ENCODE measurements at regions not wholly inside any gene's neighbourhood (a gene's known extent, or its start where the extent isn't known, plus 50 kb on each side); places are given as distances from the start of the nearest gene placed in this dataset.
A peak's percentile ranks its signal among the peaks of the same experiment; 100 is the strongest.

GRCh38 chr4:175998782-175999181, 66.9 kb upstream of the WDR17 start:
- Histone ChIP-seq H2AFZ (no peak overlapping the region), H3K9me2 (ENCODE audit: insufficient read depth) (no peaks in the 10 kb centered on the region), H3K27ac (no peak overlapping the region), H3K4me3 (no peak overlapping the region), H3K9me3 (ENCODE audit: low read depth) (no peaks in the 10 kb centered on the region), H3K27me3 (replicated peaks; ENCODE audit: insufficient read depth) (peaks cover 29% of the 10 kb centered on the region), H3K4me2 (ENCODE audit: unreplicated experiment) (no peak overlapping the region), H3F3A (ENCODE audit: insufficient read depth) (no peaks in the 10 kb centered on the region), H3K36me3 (ENCODE audit: low read depth) (no peaks in the 10 kb centered on the region), H4K20me1 (ENCODE audit: insufficient read depth) (no peaks in the 10 kb centered on the region), H3K9ac (no peak overlapping the region), H3K79me2 (ENCODE audit: insufficient read depth) (no peaks in the 10 kb centered on the region), H3K4me1 (ENCODE audit: insufficient read depth) (0 out of 2 replicates have a peak, but pooled peaks cover 4% of the 10 kb centered on the region)
- in situ Hi-C loops (cut with MboI) = no loop called here
- TF ChIP-seq EZH2phosphoT487 (IDR thresholded peaks at IDR 0.05; ENCODE audit: insufficient read depth, low read depth) = no peak
- TF ChIP-seq EZH2 (IDR thresholded peaks at IDR 0.05; ENCODE audit: insufficient read depth, poor library complexity, severe bottlenecking) = no peak
- no peak for DNase-seq

GRCh38 chr4:175999944-176000343, 65.7 kb upstream of the WDR17 start:
- Histone ChIP-seq H3K4me1 (ENCODE audit: insufficient read depth) (0 out of 2 replicates have a peak, but pooled peaks cover 4% of the 10 kb centered on the region), H3K27ac (no peak overlapping the region), H3K9ac (no peak overlapping the region), H3K9me2 (ENCODE audit: insufficient read depth) (no peaks in the 10 kb centered on the region), H3K9me3 (ENCODE audit: low read depth) (no peaks in the 10 kb centered on the region), H3K36me3 (ENCODE audit: low read depth) (no peaks in the 10 kb centered on the region), H2AFZ (no peak overlapping the region), H3K27me3 (replicated peaks; ENCODE audit: insufficient read depth) (peaks cover 29% of the 10 kb centered on the region), H3F3A (ENCODE audit: insufficient read depth) (no peaks in the 10 kb centered on the region), H3K79me2 (ENCODE audit: insufficient read depth) (no peaks in the 10 kb centered on the region), H3K4me3 (no peak overlapping the region), H4K20me1 (ENCODE audit: insufficient read depth) (no peaks in the 10 kb centered on the region), H3K4me2 (ENCODE audit: unreplicated experiment) (no peak overlapping the region)
- in situ Hi-C loops (cut with MboI) = no loop called here
- 94 to 98% methylated on average over 2 of the region's 2 CpGs for WGBS, 2 experiments (ENCODE audit: low coverage in 1 of 2, low lambda C conversion rate in 2 of 2, missing lambda C conversion rate in 2 of 2)
- DNase-seq = no peak
- TF ChIP-seq EZH2 (IDR thresholded peaks at IDR 0.05; ENCODE audit: insufficient read depth, poor library complexity, severe bottlenecking) (no peak), EZH2phosphoT487 (IDR thresholded peaks at IDR 0.05; ENCODE audit: insufficient read depth, low read depth) (no peak)

GRCh38 chr4:176001151-176002006, 64.3 kb upstream of the WDR17 start:
- no peak overlapping the region for H3K27ac ChIP-seq
- peak; percentile 78 for TF ChIP-seq EZH2 (IDR thresholded peaks at IDR 0.05; ENCODE audit: insufficient read depth, poor library complexity, severe bottlenecking)
- no peak for TF ChIP-seq EZH2phosphoT487 (IDR thresholded peaks at IDR 0.05; ENCODE audit: insufficient read depth, low read depth)

GRCh38 chr4:176002007-176002613, 63.5 kb upstream of the WDR17 start:
- in situ Hi-C loops (cut with MboI) = no loop called here
- 1 to 2% methylated on average over 33 to 44 of the region's 44 CpGs for WGBS, 2 experiments (ENCODE audit: low coverage in 1 of 2, low lambda C conversion rate in 2 of 2, missing lambda C conversion rate in 2 of 2)
- no peaks in the 10 kb centered on the region for H3K9me2 ChIP-seq (ENCODE audit: insufficient read depth)
- H3K27ac ChIP-seq = no peak overlapping the region
- no peaks in the 10 kb centered on the region for H3F3A ChIP-seq (ENCODE audit: insufficient read depth)
- peak overlapping the region; percentile 50 for H2AFZ ChIP-seq
- no peaks in the 10 kb centered on the region for H3K36me3 ChIP-seq (ENCODE audit: low read depth)
- 0 out of 2 replicates have a peak, but pooled peaks cover 4% of the 10 kb centered on the region for H3K4me1 ChIP-seq (ENCODE audit: insufficient read depth)
- no peaks in the 10 kb centered on the region for H3K9me3 ChIP-seq (ENCODE audit: low read depth)
- peak overlapping the region; percentile 82 for H3K4me2 ChIP-seq (ENCODE audit: unreplicated experiment)
- H3K27me3 ChIP-seq (replicated peaks; ENCODE audit: insufficient read depth) = peaks cover 33% of the 10 kb centered on the region
- TF ChIP-seq EZH2 (IDR thresholded peaks at IDR 0.05; ENCODE audit: insufficient read depth, poor library complexity, severe bottlenecking) = no peak
- TF ChIP-seq EZH2phosphoT487 (IDR thresholded peaks at IDR 0.05; ENCODE audit: insufficient read depth, low read depth) = no peak
- peak overlapping the region; percentile 60 for H3K4me3 ChIP-seq
- no peaks in the 10 kb centered on the region for H4K20me1 ChIP-seq (ENCODE audit: insufficient read depth)
- DNase-seq = peak; percentile 34
- H3K79me2 ChIP-seq (ENCODE audit: insufficient read depth) = no peaks in the 10 kb centered on the region
- no peak overlapping the region for H3K9ac ChIP-seq

More at GRCh38 chr4:176001151-176002006, 64.3 kb upstream of the WDR17 start:
- Histone ChIP-seq H3K4me2 (ENCODE audit: unreplicated experiment) (peak overlapping the region; percentile 82), H3K4me1 (ENCODE audit: insufficient read depth) (0 out of 2 replicates have a peak, but pooled peaks cover 4% of the 10 kb centered on the region), H3K9me2 (ENCODE audit: insufficient read depth) (no peaks in the 10 kb centered on the region), H3K27me3 (replicated peaks; ENCODE audit: insufficient read depth) (peaks cover 33% of the 10 kb centered on the region), H2AFZ (peak overlapping the region; percentile 50), H3K9me3 (ENCODE audit: low read depth) (no peaks in the 10 kb centered on the region), H3K9ac (no peak overlapping the region), H3F3A (ENCODE audit: insufficient read depth) (no peaks in the 10 kb centered on the region), H3K36me3 (ENCODE audit: low read depth) (no peaks in the 10 kb centered on the region), H4K20me1 (ENCODE audit: insufficient read depth) (no peaks in the 10 kb centered on the region), H3K4me3 (peak overlapping the region; percentile 60), H3K79me2 (ENCODE audit: insufficient read depth) (no peaks in the 10 kb centered on the region)
- in situ Hi-C loops (cut with MboI) = no loop called here
- DNase-seq = peak; percentile 24
- WGBS, 2 experiments (ENCODE audit: low coverage in 1 of 2, low lambda C conversion rate in 2 of 2, missing lambda C conversion rate in 2 of 2) = 3% methylated on average over 39 to 41 of the region's 41 CpGs

All from GM23248 (cell line).